ENCODE measurements at regions not wholly inside any gene's neighbourhood (a gene's known extent, or its start where the extent isn't known, plus 50 kb on each side); places are given as distances from the start of the nearest gene placed in this dataset.
"Not testable (repeated sequence)": the region's sequence is repeated elsewhere in the genome, so short reads cannot be mapped to it uniquely, and the experiment has no call there.

- H3K36me3 ChIP-seq (ENCODE audit: control insufficient read depth, insufficient read depth, low read length): no peaks in the 10 kb centered on the region
- no peak overlapping the region for H2BK120ac ChIP-seq (ENCODE audit: low read depth, low read length)
- H3K4me2 ChIP-seq (ENCODE audit: low read depth, low read length): no peak overlapping the region
- H3K27me3 ChIP-seq (ENCODE audit: control insufficient read depth, insufficient read depth, low read length): no peaks in the 10 kb centered on the region
- BruUV-seq (replicated peaks): no TSS peak
- intact Hi-C loops (cut with micrococcal nuclease): no loop called here
- in situ Hi-C loops (cut with MboI; ENCODE audit: low sequenced_read_pairs): no loop called here
- WGBS, 2 experiments (ENCODE audit: extremely low coverage in 2 of 2, insufficient read length in 1 of 2): no CpG with 5 or more reads among the region's 5 CpGs
- DNase-seq: no peak
- ATAC-seq (ENCODE audit: low read depth): no peak
- H3K27ac ChIP-seq (ENCODE audit: insufficient read depth, low read length): no peak overlapping the region
- H3K9me3 ChIP-seq (ENCODE audit: control insufficient read depth, insufficient read depth, low read length): no peaks in the 10 kb centered on the region
- H3K4me3 ChIP-seq (ENCODE audit: insufficient read depth, low read depth, low read length): no peak overlapping the region
- H4K20me1 ChIP-seq (ENCODE audit: insufficient read depth, low read length): no peaks in the 10 kb centered on the region
- no peak overlapping the region for H3K4ac ChIP-seq (ENCODE audit: low read depth, low read length)
- H3K18ac ChIP-seq (ENCODE audit: low read depth, low read length): no peak overlapping the region
- H4K8ac ChIP-seq (ENCODE audit: low read depth in 2 of 2, low read length in 2 of 2): no peak overlapping the region
- H4K91ac ChIP-seq (ENCODE audit: insufficient read depth, low read depth, low read length): no peak overlapping the region
- H3K79me1 ChIP-seq (ENCODE audit: low read depth in 1 of 2, low read length in 2 of 2): no peaks in the 10 kb centered on the region
- no peaks in the 10 kb centered on the region for H3K4me1 ChIP-seq (ENCODE audit: control insufficient read depth, insufficient read depth, low read length)
- no peak overlapping the region for H3K14ac ChIP-seq (replicated peaks; ENCODE audit: low read depth, low read length)
- H2AK5ac ChIP-seq (ENCODE audit: low read depth, low read length): no peak overlapping the region
- TF ChIP-seq RCOR1 (IDR thresholded peaks at IDR 0.05; ENCODE audit: insufficient replicate concordance, low read length) (no peak), ELK1 (IDR thresholded peaks at IDR 0.05; ENCODE audit: borderline replicate concordance, low read depth, low read length) (no peak), CHD1 (IDR thresholded peaks at IDR 0.05; ENCODE audit: low read depth, low read length) (no peak)
- ChIA-PET POLR2A (ENCODE audit: unreplicated experiment) (no interaction called here), CTCF (no interaction called here)
- H2BK20ac ChIP-seq (ENCODE audit: low read depth, low read length): no peak overlapping the region
- H3K23ac ChIP-seq (ENCODE audit: low read depth, low read length): no peak overlapping the region
- no peaks in the 10 kb centered on the region for H3K9me1 ChIP-seq (ENCODE audit: insufficient read depth, low read length)
- dilution Hi-C loops (cut with HindIII; ENCODE audit: low sequenced_read_pairs, unreplicated experiment): no loop called here
- no peak overlapping the region for H2BK15ac ChIP-seq (ENCODE audit: low read depth, low read length)
- no peak overlapping the region for H3K56ac ChIP-seq (ENCODE audit: extremely low read depth, insufficient read depth, low read length)
- H4K5ac ChIP-seq (ENCODE audit: low read depth, low read length): no peak overlapping the region
- H2AK9ac ChIP-seq (replicated peaks; ENCODE audit: low read depth, low read length, poor library complexity): no peak overlapping the region
- H3K9ac ChIP-seq (ENCODE audit: low read depth, low read length): no peak overlapping the region
- no peak overlapping the region for H2BK5ac ChIP-seq (ENCODE audit: low read depth, low read length, poor library complexity, severe bottlenecking)
- H2AFZ ChIP-seq (replicated peaks; ENCODE audit: low read length, poor library complexity): no peak overlapping the region
Observed at GRCh38 chr4:72761368-72762038, 192.5 kb upstream of the ADAMTS3 start.

- H4K91ac ChIP-seq (ENCODE audit: insufficient read depth, low read depth, low read length); H3K4me1 ChIP-seq (ENCODE audit: control insufficient read depth, insufficient read depth, low read length); H3K9me1 ChIP-seq (ENCODE audit: insufficient read depth, low read length); H3K27me3 ChIP-seq (ENCODE audit: control insufficient read depth, insufficient read depth, low read length); in situ Hi-C loops (cut with MboI; ENCODE audit: low sequenced_read_pairs); H4K8ac ChIP-seq (ENCODE audit: low read depth in 2 of 2, low read length in 2 of 2); BruUV-seq (replicated peaks); dilution Hi-C loops (cut with HindIII; ENCODE audit: low sequenced_read_pairs, unreplicated experiment); H2BK5ac ChIP-seq (ENCODE audit: low read depth, low read length, poor library complexity, severe bottlenecking); H2AK9ac ChIP-seq (replicated peaks; ENCODE audit: low read depth, low read length, poor library complexity); POLR2A ChIA-PET (ENCODE audit: unreplicated experiment); DNase-seq; H2AFZ ChIP-seq (replicated peaks; ENCODE audit: low read length, poor library complexity); ATAC-seq (ENCODE audit: low read depth); H3K9ac ChIP-seq (ENCODE audit: low read depth, low read length); H2BK120ac ChIP-seq (ENCODE audit: low read depth, low read length); H3K4me3 ChIP-seq (ENCODE audit: insufficient read depth, low read depth, low read length); H2BK20ac ChIP-seq (ENCODE audit: low read depth, low read length); H3K79me1 ChIP-seq (ENCODE audit: low read depth in 1 of 2, low read length in 2 of 2); H3K36me3 ChIP-seq (ENCODE audit: control insufficient read depth, insufficient read depth, low read length); H3K18ac ChIP-seq (ENCODE audit: low read depth, low read length); H2AK5ac ChIP-seq (ENCODE audit: low read depth, low read length); H3K23ac ChIP-seq (ENCODE audit: low read depth, low read length); intact Hi-C loops (cut with micrococcal nuclease); H3K4ac ChIP-seq (ENCODE audit: low read depth, low read length); H4K5ac ChIP-seq (ENCODE audit: low read depth, low read length); H3K56ac ChIP-seq (ENCODE audit: extremely low read depth, insufficient read depth, low read length); H2BK15ac ChIP-seq (ENCODE audit: low read depth, low read length); H3K4me2 ChIP-seq (ENCODE audit: low read depth, low read length); H3K14ac ChIP-seq (replicated peaks; ENCODE audit: low read depth, low read length); CTCF ChIA-PET; H4K20me1 ChIP-seq (ENCODE audit: insufficient read depth, low read length); H3K27ac ChIP-seq (ENCODE audit: insufficient read depth, low read length): not testable (repeated sequence)
- peaks cover 18% of the 10 kb centered on the region for H3K9me3 ChIP-seq (ENCODE audit: control insufficient read depth, insufficient read depth, low read length)
Observed at GRCh38 chr4:72753414-72753813, 184.4 kb upstream of the ADAMTS3 start.

Data from IMR-90 (cell line).